Liver (tissue), 8 donors: ENCODE measurements at regions not wholly inside any gene's neighbourhood (a gene's known extent, or its start where the extent isn't known, plus 50 kb on each side); places are given as distances from the start of the nearest gene placed in this dataset.

Source experiments
- DNase-seq: peaks from one replicate; pipeline ENCODE4 v3.0.0-alpha.2; 2017; ENCODE audit warnings: low spot score
- H3K27ac ChIP-seq, 2 donors: one replicate each; pipeline ENCODE4 v1.7.0; 2013; ENCODE audit warnings: inconsistent platforms in 2 of 2, low read length in 2 of 2, control low read depth in 1 of 2, low read depth in 1 of 2, mild to moderate bottlenecking in 1 of 2
- H3K27me3 ChIP-seq, 4 donors: one replicate each; pipeline versions ENCODE4 v1.6.1 to v1.7.0; 2013; ENCODE audit warnings: low read length in 3 of 4, inconsistent platforms in 1 of 4, mild to moderate bottlenecking in 1 of 4, moderate library complexity in 1 of 4; ENCODE audit not compliant: control insufficient read depth in 4 of 4, insufficient read depth in 4 of 4
- H3K36me3 ChIP-seq, 4 donors: one replicate each; pipeline versions ENCODE4 v1.6.1 to v1.7.0; 2013; ENCODE audit warnings: low read length in 3 of 4, mild to moderate bottlenecking in 3 of 4, low read depth in 1 of 4, moderate library complexity in 1 of 4; ENCODE audit not compliant: control insufficient read depth in 4 of 4, insufficient read depth in 3 of 4
- H3K4me1 ChIP-seq, 4 donors: one replicate each; pipeline versions ENCODE4 v1.6.1 to v1.7.0; 2013; ENCODE audit warnings: low read length in 3 of 4, mild to moderate bottlenecking in 3 of 4, moderate library complexity in 1 of 4; ENCODE audit not compliant: control insufficient read depth in 4 of 4, insufficient read depth in 4 of 4
- H3K4me3 ChIP-seq, 3 donors: one replicate each; pipeline versions ENCODE4 v1.6.1 to v1.7.0; 2013; ENCODE audit warnings: low read length in 3 of 3, control low read depth in 1 of 3, low read depth in 1 of 3, mild to moderate bottlenecking in 1 of 3
- H3K9ac ChIP-seq, 2 donors: one replicate each; pipeline ENCODE4 v1.7.0; 2013; ENCODE audit warnings: low read length in 2 of 2, mild to moderate bottlenecking in 2 of 2, moderate library complexity in 2 of 2, control low read depth in 1 of 2, low read depth in 1 of 2
- H3K9me3 ChIP-seq, 4 donors: one replicate each; pipeline versions ENCODE4 v1.6.1 to v1.7.0; 2013; ENCODE audit warnings: low read length in 3 of 4; ENCODE audit not compliant: control insufficient read depth in 4 of 4
- CTCF ChIP-seq: fragments of 150-350 bp; IDR thresholded peaks from 2 replicates; pipeline ENCODE4 v1.5.1; 2017; ENCODE audit warnings: improper control_type of control experiment, low read depth, low read length; ENCODE audit not compliant: missing input control
- FOXA2 ChIP-seq: IDR thresholded peaks from 2 replicates; pipeline ENCODE4 v1.6.1; 2016; ENCODE audit warnings: antibody characterized with exemption
- GABPA ChIP-seq, 2 donors: IDR thresholded peaks in 1 of 2; conservative IDR thresholded peaks in 1 of 2; 2 replicates each; pipeline ENCODE4 v1.6.1; 2016; ENCODE audit warnings: antibody characterized with exemption in 2 of 2, mild to moderate bottlenecking in 1 of 2, moderate library complexity in 1 of 2
- HNF4A ChIP-seq, 2 donors: conservative IDR thresholded peaks; 2 replicates each; pipeline ENCODE4 v1.6.1; 2016; ENCODE audit warnings: antibody characterized with exemption in 2 of 2, mild to moderate bottlenecking in 2 of 2
- HNF4G ChIP-seq: IDR thresholded peaks from 2 replicates; pipeline ENCODE4 v1.6.1; 2016; ENCODE audit warnings: antibody characterized with exemption
- JUND ChIP-seq, 2 donors: IDR thresholded peaks; 2 replicates each; pipeline ENCODE4 v1.6.1; 2016; ENCODE audit warnings: antibody characterized with exemption in 2 of 2
- NR2F2 ChIP-seq: IDR thresholded peaks from 2 replicates; pipeline ENCODE4 v1.6.1; 2016; ENCODE audit warnings: antibody characterized with exemption
- RAD21 ChIP-seq, 2 donors: IDR thresholded peaks; 2 replicates each; pipeline ENCODE4 v1.6.1; 2016; ENCODE audit warnings: antibody characterized with exemption in 2 of 2, mild to moderate bottlenecking in 2 of 2
- REST ChIP-seq: IDR thresholded peaks from 2 replicates; pipeline ENCODE4 v1.6.1; 2016; ENCODE audit warnings: antibody characterized with exemption, mild to moderate bottlenecking
- RXRA ChIP-seq, 2 donors: IDR thresholded peaks; 2 replicates each; pipeline ENCODE4 v1.6.1; 2017 to 2018; ENCODE audit warnings: antibody characterized with exemption in 2 of 2, mild to moderate bottlenecking in 1 of 2
- YY1 ChIP-seq: IDR thresholded peaks from 2 replicates; pipeline ENCODE4 v1.6.1; 2016; ENCODE audit warnings: antibody characterized with exemption, mild to moderate bottlenecking
- WGBS: extraction: QIAGEN DNeasy Blood & Tissue Kit; methylation state at CpG from one replicate; pipeline ENCODE4 v1.1.7; 2013; 5-methylcytosine and 5-hydroxymethylcytosine counted together
- TF ChIP-seq, protein P1 (sequence below): IDR thresholded peaks from 2 replicates; pipeline ENCODE4 v1.6.1; 2016; ENCODE audit warnings: antibody characterized with exemption
- TF ChIP-seq, protein P2 (sequence below): IDR thresholded peaks from 2 replicates; pipeline ENCODE4 v1.6.1; 2016; ENCODE audit warnings: antibody characterized with exemption
- donor health status: healthy.
- donor health status: healthy.
- donor health status: healthy.
- donor health status: healthy.
- donor health status: healthy.

DNA sequence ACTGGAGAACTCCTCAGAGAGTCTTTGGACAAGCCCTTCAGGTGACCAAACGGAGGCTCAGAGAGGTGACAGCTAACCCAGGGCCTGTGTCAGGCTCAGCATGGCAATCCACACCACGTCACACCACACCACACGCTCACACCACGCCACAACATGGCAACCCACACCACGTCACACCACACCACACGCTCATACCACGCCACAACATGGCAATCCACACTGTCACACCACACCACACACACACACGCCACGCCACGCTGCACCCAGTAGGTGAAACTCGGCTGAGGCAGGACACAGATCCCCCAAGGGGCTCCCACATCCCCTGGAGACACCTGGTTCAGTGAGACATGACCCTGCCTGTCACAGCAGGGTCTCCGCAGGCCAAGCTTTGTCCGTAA lies 107.3 kb downstream of the PDGFA start:
- no peaks in the 10 kb centered on the region for H3K4me1 ChIP-seq
- no peaks in the 10 kb centered on the region for H3K27me3 ChIP-seq
- TF ChIP-seq YY1 (no peak), REST (no peak), JUND (IDR thresholded peaks at IDR 0.05) (no peak), FOXA2 (no peak), HNF4A (conservative IDR thresholded peaks at IDR 0.05) (no peak), CTCF (no peak), NR2F2 (no peak), RAD21 (IDR thresholded peaks at IDR 0.05) (no peak), HNF4G (no peak), GABPA (IDR thresholded peaks at IDR 0.05 in 1 of 2, conservative IDR thresholded peaks at IDR 0.05 in 1 of 2) (no peak), RXRA (IDR thresholded peaks at IDR 0.05) (no peak)
- TF ChIP-seq, protein P1, sequence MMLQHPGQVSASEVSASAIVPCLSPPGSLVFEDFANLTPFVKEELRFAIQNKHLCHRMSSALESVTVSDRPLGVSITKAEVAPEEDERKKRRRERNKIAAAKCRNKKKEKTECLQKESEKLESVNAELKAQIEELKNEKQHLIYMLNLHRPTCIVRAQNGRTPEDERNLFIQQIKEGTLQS, result no peak
- 93% methylated on average over 13 of the region's 13 CpGs for WGBS
- H3K36me3 ChIP-seq, result no peaks in the 10 kb centered on the region
- H3K9me3 ChIP-seq, result peaks cover 0 to 2% (median 1%) of the 10 kb centered on the region in 4 donors
- H3K4me3 ChIP-seq, result no peak overlapping the region
- no peak overlapping the region for H3K9ac ChIP-seq
- no peak overlapping the region for H3K27ac ChIP-seq
- DNase-seq, result no peak

- Histone ChIP-seq H3K36me3 (no peaks in the 10 kb centered on the region), H3K9ac (no peak overlapping the region), H3K4me1 (no peaks in the 10 kb centered on the region), H3K4me3 (no peak overlapping the region), H3K27ac (no peak overlapping the region), H3K27me3 (no peaks in the 10 kb centered on the region), H3K9me3 (peaks cover 2 to 8% (median 5%) of the 10 kb centered on the region in 4 donors)
- TF ChIP-seq JUND (IDR thresholded peaks at IDR 0.05) (no peak), CTCF (no peak), NR2F2 (no peak), FOXA2 (no peak)
- TF ChIP-seq, protein P2, sequence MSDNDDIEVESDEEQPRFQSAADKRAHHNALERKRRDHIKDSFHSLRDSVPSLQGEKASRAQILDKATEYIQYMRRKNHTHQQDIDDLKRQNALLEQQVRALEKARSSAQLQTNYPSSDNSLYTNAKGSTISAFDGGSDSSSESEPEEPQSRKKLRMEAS, result no peak
- WGBS, result 92% methylated on average over 35 of the region's 35 CpGs
- DNase-seq, result no peak
Observed at GRCh38 chr7:414681-415560, 104.7 kb downstream of the PDGFA start.
